Thymus (tissue), 11 donors: ENCODE measurements at regions not wholly inside any gene's neighbourhood (a gene's known extent, or its start where the extent isn't known, plus 50 kb on each side); places are given as distances from the start of the nearest gene placed in this dataset.

Experiments used
- DNase-seq, 9 donors: peaks; one replicate each; pipeline ENCODE4 v3.0.0-alpha.2; 2013; ENCODE audit warnings: low spot score in 9 of 9, low read depth in 6 of 9, missing footprints in 1 of 9
- H3K27ac ChIP-seq, 2 donors: one replicate each; pipeline ENCODE4 v1.5.1; 2013; ENCODE audit warnings: control low read depth in 1 of 2, low read depth in 1 of 2, low read length in 1 of 2, mild to moderate bottlenecking in 1 of 2, moderate library complexity in 1 of 2
- H3K27me3 ChIP-seq, 2 donors: one replicate each; pipeline ENCODE4 v1.5.1; 2013; ENCODE audit warnings: low read length in 1 of 2; ENCODE audit not compliant: control insufficient read depth in 2 of 2, insufficient read depth in 1 of 2
- H3K36me3 ChIP-seq, 2 donors: one replicate each; pipeline ENCODE4 v1.5.1; 2013; ENCODE audit warnings: low read length in 1 of 2, mild to moderate bottlenecking in 1 of 2, moderate library complexity in 1 of 2; ENCODE audit not compliant: control insufficient read depth in 2 of 2, insufficient read depth in 2 of 2
- H3K4me1 ChIP-seq, 2 donors: one replicate each; pipeline ENCODE4 v1.5.1; 2013; ENCODE audit warnings: low read length in 2 of 2; ENCODE audit not compliant: control insufficient read depth in 2 of 2, insufficient read depth in 2 of 2
- H3K4me3 ChIP-seq, 2 donors: one replicate each; pipeline ENCODE4 v1.5.1; 2013; ENCODE audit warnings: low read length in 2 of 2, control low read depth in 1 of 2, mild to moderate bottlenecking in 1 of 2
- H3K9me3 ChIP-seq, 2 donors: one replicate each; pipeline ENCODE4 v1.5.1; 2013; ENCODE audit warnings: low read length in 1 of 2, mild to moderate bottlenecking in 1 of 2; ENCODE audit not compliant: control insufficient read depth in 2 of 2, insufficient read depth in 1 of 2
- WGBS: extraction: QIAGEN DNeasy Blood & Tissue Kit; methylation state at CpG from one replicate; pipeline ENCODE4 v1.1.7; 2013; 5-methylcytosine and 5-hydroxymethylcytosine counted together
- donor health status: healthy.

GRCh38 chr16:86371083-86371803, 139.1 kb upstream of the FOXF1 start:
- WGBS, result 82% methylated on average over 20 of the region's 20 CpGs
- Histone ChIP-seq H3K4me1 (no peaks in the 10 kb centered on the region), H3K4me3 (no peak overlapping the region), H3K27me3 (peaks cover 0 to 10% of the 10 kb centered on the region in 2 donors), H3K36me3 (no peaks in the 10 kb centered on the region), H3K27ac (no peak overlapping the region), H3K9me3 (no peaks in the 10 kb centered on the region)
- no peak for DNase-seq

GRCh38 chr16:86372193-86372592, 138.1 kb upstream of the FOXF1 start:
- Histone ChIP-seq H3K36me3 (no peaks in the 10 kb centered on the region), H3K4me1 (no peaks in the 10 kb centered on the region), H3K27me3 (peaks cover 0 to 10% of the 10 kb centered on the region in 2 donors), H3K4me3 (no peak overlapping the region), H3K27ac (no peak overlapping the region), H3K9me3 (no peaks in the 10 kb centered on the region)
- WGBS, result 94% methylated on average over 8 of the region's 8 CpGs
- no peak for DNase-seq

GRCh38 chr16:86373276-86373901, 136.9 kb upstream of the FOXF1 start:
- Histone ChIP-seq H3K27me3 (peaks cover 0 to 4% of the 10 kb centered on the region in 2 donors), H3K36me3 (no peaks in the 10 kb centered on the region), H3K9me3 (no peaks in the 10 kb centered on the region), H3K27ac (no peak overlapping the region), H3K4me3 (no peak overlapping the region), H3K4me1 (no peaks in the 10 kb centered on the region)
- WGBS, result 83% methylated on average over 16 of the region's 16 CpGs
- no peak for DNase-seq

- WGBS, result 97% methylated on average over 6 of the region's 6 CpGs
Observed at GRCh38 chr16:86374603-86375130, 135.7 kb upstream of the FOXF1 start.

GRCh38 chr16:86375364-86375763, 135.0 kb upstream of the FOXF1 start:
- no peak overlapping the region for H3K4me3 ChIP-seq
- DNase-seq, result no peak
- H3K9me3 ChIP-seq, result no peaks in the 10 kb centered on the region
- H3K4me1 ChIP-seq, result no peaks in the 10 kb centered on the region
- H3K27me3 ChIP-seq, result no peaks in the 10 kb centered on the region
- no peak overlapping the region for H3K27ac ChIP-seq
- H3K36me3 ChIP-seq, result no peaks in the 10 kb centered on the region
- WGBS, result 95% methylated on average over 5 of the region's 5 CpGs

More at GRCh38 chr16:86374603-86375130, 135.7 kb upstream of the FOXF1 start:
- no peaks in the 10 kb centered on the region for H3K36me3 ChIP-seq
- DNase-seq, result no peak
- no peaks in the 10 kb centered on the region for H3K27me3 ChIP-seq
- no peaks in the 10 kb centered on the region for H3K9me3 ChIP-seq
- no peak overlapping the region for H3K4me3 ChIP-seq
- H3K27ac ChIP-seq, result no peak overlapping the region
- H3K4me1 ChIP-seq, result no peaks in the 10 kb centered on the region

GRCh38 chr16:86375851-86376250, 134.5 kb upstream of the FOXF1 start:
- Histone ChIP-seq H3K4me1 (no peaks in the 10 kb centered on the region), H3K36me3 (no peaks in the 10 kb centered on the region), H3K27me3 (no peaks in the 10 kb centered on the region), H3K4me3 (no peak overlapping the region), H3K9me3 (no peaks in the 10 kb centered on the region), H3K27ac (no peak overlapping the region)
- WGBS, result 77% methylated on average over 9 of the region's 9 CpGs
- no peak for DNase-seq

GRCh38 chr16:86376837-86377236, 133.5 kb upstream of the FOXF1 start:
- Histone ChIP-seq H3K27me3 (no peaks in the 10 kb centered on the region), H3K36me3 (no peaks in the 10 kb centered on the region), H3K27ac (no peak overlapping the region), H3K4me1 (no peaks in the 10 kb centered on the region), H3K4me3 (no peak overlapping the region), H3K9me3 (no peaks in the 10 kb centered on the region)
- DNase-seq, result no peak
- WGBS, result 75% methylated on average over 4 of the region's 4 CpGs

- H3K9me3 ChIP-seq, result no peaks in the 10 kb centered on the region
- H3K36me3 ChIP-seq, result no peaks in the 10 kb centered on the region
- DNase-seq, result no peak
- H3K4me3 ChIP-seq, result no peak overlapping the region
- 91% methylated on average over 27 of the region's 27 CpGs for WGBS
- H3K27me3 ChIP-seq, result no peaks in the 10 kb centered on the region
- no peak overlapping the region for H3K27ac ChIP-seq
- H3K4me1 ChIP-seq, result no peaks in the 10 kb centered on the region
Observed at GRCh38 chr16:86377251-86378022, 132.9 kb upstream of the FOXF1 start.

GRCh38 chr16:86378128-86378527, 132.2 kb upstream of the FOXF1 start:
- Histone ChIP-seq H3K9me3 (no peaks in the 10 kb centered on the region), H3K4me1 (no peaks in the 10 kb centered on the region), H3K27ac (no peak overlapping the region), H3K4me3 (no peak overlapping the region), H3K27me3 (no peaks in the 10 kb centered on the region), H3K36me3 (no peaks in the 10 kb centered on the region)
- no peak for DNase-seq
- 93% methylated on average over 9 of the region's 9 CpGs for WGBS
